OCI-LY1 (cell line): ENCODE measurements at regions not wholly inside any gene's neighbourhood (a gene's known extent, or its start where the extent isn't known, plus 50 kb on each side); places are given as distances from the start of the nearest gene placed in this dataset.

Experiments
- H2AFZ ChIP-seq: fragments of 200-600 bp; sonication (generic), shearing (Covaris generic); 2 replicates; pipeline ENCODE4 v1.6.0; 2014; ENCODE audit warnings: antibody characterized with exemption, mild to moderate bottlenecking, low read length
- H3F3A ChIP-seq: fragments of 200-600 bp; sonication (generic), shearing (Covaris generic); 2 replicates; pipeline ENCODE4 v1.6.0; 2014; ENCODE audit warnings: mild to moderate bottlenecking, antibody characterized with exemption, low read length, moderate library complexity; ENCODE audit not compliant: insufficient read depth
- H3K27ac ChIP-seq: fragments of 200-600 bp; sonication (generic); 2 replicates; pipeline ENCODE4 v1.5.1; 2014; ENCODE audit warnings: low read length, mixed run types, mild to moderate bottlenecking, low read depth; ENCODE audit not compliant: poor library complexity, severe bottlenecking
- H3K27me3 ChIP-seq: fragments of 200-600 bp; sonication (generic); 2 replicates; pipeline ENCODE4 v1.6.0; 2014; ENCODE audit warnings: antibody characterized with exemption, mild to moderate bottlenecking, low read length, moderate library complexity; ENCODE audit not compliant: insufficient read depth
- H3K36me3 ChIP-seq: fragments of 200-600 bp; sonication (generic); 2 replicates; pipeline ENCODE4 v1.6.1; 2014; ENCODE audit warnings: mild to moderate bottlenecking, antibody characterized with exemption, low read length, moderate library complexity, mixed read lengths; ENCODE audit not compliant: insufficient read depth
- H3K4me1 ChIP-seq: fragments of 200-600 bp; sonication (generic); 2 replicates; pipeline ENCODE4 v1.5.1; 2014; ENCODE audit warnings: mild to moderate bottlenecking, low read length, moderate library complexity; ENCODE audit not compliant: insufficient read depth, severe bottlenecking
- H3K4me2 ChIP-seq: fragments of 200-600 bp; sonication (generic), shearing (Covaris generic); 2 replicates; pipeline ENCODE4 v1.6.1; 2014; ENCODE audit warnings: low read length
- H3K4me3 ChIP-seq: fragments of 200-600 bp; sonication (generic); 2 replicates; pipeline ENCODE4 v1.5.1; 2014; ENCODE audit warnings: low read length, low read depth, mild to moderate bottlenecking, mixed read lengths; ENCODE audit not compliant: poor library complexity, severe bottlenecking
- H3K79me2 ChIP-seq: fragments of 200-600 bp; shearing (Covaris generic); 2 replicates; pipeline ENCODE4 v1.6.1; 2016; ENCODE audit warnings: mixed run types, low read length, mixed read lengths; ENCODE audit not compliant: insufficient read depth
- H3K9ac ChIP-seq: fragments of 200-600 bp; sonication (generic), shearing (Covaris generic); 2 replicates; pipeline ENCODE4 v1.6.1; 2014; ENCODE audit warnings: mild to moderate bottlenecking, low read length, mixed read lengths
- H3K9me2 ChIP-seq: fragments of 200-600 bp; sonication (generic), shearing (Covaris generic); 2 replicates; pipeline ENCODE4 v1.6.1; 2014; ENCODE audit warnings: low read depth, mild to moderate bottlenecking, low read length, mixed read lengths
- H3K9me3 ChIP-seq: fragments of 200-600 bp; shearing (Covaris generic); 2 replicates; pipeline ENCODE4 v1.6.1; 2014; ENCODE audit warnings: low read length, mixed read lengths
- H4K20me1 ChIP-seq: fragments of 200-600 bp; sonication (generic), shearing (Covaris generic); 2 replicates; pipeline ENCODE4 v1.6.0; 2016; ENCODE audit warnings: mild to moderate bottlenecking, low read length; ENCODE audit not compliant: insufficient read depth
- EZH2 ChIP-seq: fragments of 200-600 bp; sonication (generic), shearing (Covaris generic); IDR thresholded peaks from 2 replicates; pipeline ENCODE4 v1.8.0; 2017; ENCODE audit warnings: borderline replicate concordance, mixed run types, mild to moderate bottlenecking, antibody characterized with exemption, low read length, moderate library complexity, mixed read lengths
- TF ChIP-seq, protein P1 (sequence below): fragments of 200-600 bp; sonication (generic), shearing (Covaris generic); IDR thresholded peaks from 2 replicates; pipeline ENCODE4 v1.5.1; 2017; ENCODE audit warnings: mild to moderate bottlenecking, antibody characterized with exemption, low read length, moderate library complexity, mixed read lengths

- H3K27me3 ChIP-seq = no peaks in the 10 kb centered on the region
- no peaks in the 10 kb centered on the region for H3F3A ChIP-seq
- no peak overlapping the region for H3K4me2 ChIP-seq
- no peak overlapping the region for H2AFZ ChIP-seq
- no peak overlapping the region for H3K27ac ChIP-seq
- no peak overlapping the region for H3K4me3 ChIP-seq
- H4K20me1 ChIP-seq = no peaks in the 10 kb centered on the region
- H3K36me3 ChIP-seq = no peaks in the 10 kb centered on the region
- H3K9me2 ChIP-seq = no peaks in the 10 kb centered on the region
- TF ChIP-seq, protein P1, sequence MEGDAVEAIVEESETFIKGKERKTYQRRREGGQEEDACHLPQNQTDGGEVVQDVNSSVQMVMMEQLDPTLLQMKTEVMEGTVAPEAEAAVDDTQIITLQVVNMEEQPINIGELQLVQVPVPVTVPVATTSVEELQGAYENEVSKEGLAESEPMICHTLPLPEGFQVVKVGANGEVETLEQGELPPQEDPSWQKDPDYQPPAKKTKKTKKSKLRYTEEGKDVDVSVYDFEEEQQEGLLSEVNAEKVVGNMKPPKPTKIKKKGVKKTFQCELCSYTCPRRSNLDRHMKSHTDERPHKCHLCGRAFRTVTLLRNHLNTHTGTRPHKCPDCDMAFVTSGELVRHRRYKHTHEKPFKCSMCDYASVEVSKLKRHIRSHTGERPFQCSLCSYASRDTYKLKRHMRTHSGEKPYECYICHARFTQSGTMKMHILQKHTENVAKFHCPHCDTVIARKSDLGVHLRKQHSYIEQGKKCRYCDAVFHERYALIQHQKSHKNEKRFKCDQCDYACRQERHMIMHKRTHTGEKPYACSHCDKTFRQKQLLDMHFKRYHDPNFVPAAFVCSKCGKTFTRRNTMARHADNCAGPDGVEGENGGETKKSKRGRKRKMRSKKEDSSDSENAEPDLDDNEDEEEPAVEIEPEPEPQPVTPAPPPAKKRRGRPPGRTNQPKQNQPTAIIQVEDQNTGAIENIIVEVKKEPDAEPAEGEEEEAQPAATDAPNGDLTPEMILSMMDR = no peak
- no peak for TF ChIP-seq EZH2
- no peak overlapping the region for H3K9ac ChIP-seq
- no peaks in the 10 kb centered on the region for H3K79me2 ChIP-seq
- H3K9me3 ChIP-seq = no peaks in the 10 kb centered on the region
- H3K4me1 ChIP-seq = no peaks in the 10 kb centered on the region
These were observed 849.2 kb downstream of the IPMK start for GRCh38 chr10:57418476-57418875.

DNA sequence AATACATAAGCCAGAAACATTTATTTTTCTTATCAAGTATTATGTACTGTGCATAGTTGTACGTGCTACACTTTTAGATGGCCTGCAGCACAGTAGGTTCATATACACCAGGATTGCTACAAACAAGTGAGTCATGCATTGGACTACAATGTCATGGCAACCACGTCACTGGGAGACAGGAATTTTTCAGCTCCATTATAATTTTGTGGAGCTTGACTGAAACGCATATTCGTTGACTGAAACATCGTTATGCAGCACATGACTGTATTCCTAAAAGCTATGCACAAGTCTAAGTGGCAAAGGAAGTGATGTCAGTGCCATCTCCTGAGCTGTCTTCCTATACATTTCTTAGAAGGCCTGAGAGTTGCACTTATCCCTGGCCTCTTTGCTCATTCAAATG, 871.8 kb downstream of the IPMK start:
- Histone ChIP-seq H3K79me2 (no peaks in the 10 kb centered on the region), H3F3A (no peaks in the 10 kb centered on the region), H3K9ac (no peak overlapping the region), H2AFZ (no peak overlapping the region), H3K9me3 (no peaks in the 10 kb centered on the region), H3K4me2 (no peak overlapping the region), H3K4me3 (no peak overlapping the region), H3K36me3 (no peaks in the 10 kb centered on the region), H3K27ac (no peak overlapping the region), H3K4me1 (no peaks in the 10 kb centered on the region), H3K9me2 (no peaks in the 10 kb centered on the region), H3K27me3 (no peaks in the 10 kb centered on the region), H4K20me1 (no peaks in the 10 kb centered on the region)
- TF ChIP-seq, protein P1 = no peak
- no peak for TF ChIP-seq EZH2

DNA sequence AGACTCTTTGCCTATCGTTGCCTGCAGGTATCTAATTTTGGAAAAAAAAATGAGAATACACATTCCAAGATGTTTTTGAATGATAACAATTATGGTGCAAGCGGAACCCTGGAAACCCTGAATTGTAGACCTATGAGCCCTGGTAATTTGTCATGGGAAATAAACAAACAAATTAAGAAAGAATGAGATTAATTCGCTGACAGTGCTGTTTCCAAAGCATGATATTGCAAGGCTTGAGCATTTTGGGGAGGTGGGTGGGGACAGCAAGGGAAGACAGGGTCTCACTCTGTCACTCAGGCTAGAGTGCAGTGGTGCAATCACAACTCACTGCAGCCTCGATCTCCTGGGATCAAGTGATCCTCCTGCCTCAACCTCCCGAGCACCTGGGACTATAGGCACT, 900.3 kb downstream of the IPMK start:
- Histone ChIP-seq H3K4me3 (no peak overlapping the region), H3K36me3 (no peaks in the 10 kb centered on the region), H3K27ac (no peak overlapping the region), H2AFZ (no peak overlapping the region), H3K27me3 (no peaks in the 10 kb centered on the region), H4K20me1 (no peaks in the 10 kb centered on the region), H3K79me2 (no peaks in the 10 kb centered on the region), H3K9me3 (no peaks in the 10 kb centered on the region), H3K9me2 (no peaks in the 10 kb centered on the region), H3F3A (no peaks in the 10 kb centered on the region), H3K4me2 (no peak overlapping the region), H3K9ac (no peak overlapping the region), H3K4me1 (no peaks in the 10 kb centered on the region)
- no peak for TF ChIP-seq EZH2
- TF ChIP-seq, protein P1 = no peak
